Trophoblast cell (in vitro differentiated cells and primary cell): ENCODE measurements at regions not wholly inside any gene's neighbourhood (a gene's known extent, or its start where the extent isn't known, plus 50 kb on each side); places are given as distances from the start of the nearest gene placed in this dataset.

Experiments used
- DNase-seq, 2 donors: peaks; one replicate each; pipeline ENCODE4 v3.0.0-alpha.2; 2016
- H2AFZ ChIP-seq: 2 replicates; pipeline ENCODE4 v1.6.1; 2013; ENCODE audit warnings: low read length, moderate library complexity, mild to moderate bottlenecking; ENCODE audit not compliant: insufficient read depth, poor library complexity
- H2AK5ac ChIP-seq: 2 replicates; pipeline ENCODE4 v1.6.1; 2013; ENCODE audit warnings: mild to moderate bottlenecking, low read length
- H2BK120ac ChIP-seq: 2 replicates; pipeline ENCODE4 v1.6.1; 2013; ENCODE audit warnings: low read length, mild to moderate bottlenecking, moderate library complexity; ENCODE audit not compliant: insufficient read depth, poor library complexity
- H2BK12ac ChIP-seq: 2 replicates; pipeline ENCODE4 v1.6.1; 2013; ENCODE audit warnings: mild to moderate bottlenecking, low read length, moderate library complexity
- H2BK5ac ChIP-seq: 2 replicates; pipeline ENCODE4 v1.6.1; 2013; ENCODE audit warnings: low read length, low read depth, moderate library complexity, mild to moderate bottlenecking; ENCODE audit not compliant: poor library complexity
- H3K14ac ChIP-seq: 2 replicates; pipeline ENCODE4 v1.6.1; 2013; ENCODE audit warnings: mild to moderate bottlenecking, low read length
- H3K18ac ChIP-seq: 2 replicates; pipeline ENCODE4 v1.6.1; 2013; ENCODE audit warnings: mild to moderate bottlenecking, low read length
- H3K23ac ChIP-seq: 2 replicates; pipeline ENCODE4 v1.6.1; 2013; ENCODE audit warnings: low read length
- H3K27ac ChIP-seq: 2 replicates; pipeline ENCODE4 v1.5.1; 2013; ENCODE audit warnings: low read depth, mild to moderate bottlenecking, inconsistent platforms, low read length, moderate library complexity
- H3K27me3 ChIP-seq: 2 replicates; pipeline ENCODE4 v1.6.1; 2013; ENCODE audit warnings: inconsistent platforms, mild to moderate bottlenecking, low read length, moderate library complexity; ENCODE audit not compliant: insufficient read depth
- H3K36me3 ChIP-seq, 2 experiments: 1 replicate in 1 of 2; 2 replicates in 1 of 2; pipeline ENCODE4 v1.6.1; 2013; ENCODE audit warnings: low read length in 2 of 2, mild to moderate bottlenecking in 2 of 2, moderate library complexity in 1 of 2; ENCODE audit not compliant: insufficient read depth in 2 of 2, control insufficient read depth in 1 of 2
- H3K4ac ChIP-seq: 2 replicates; pipeline ENCODE4 v1.6.1; 2013; ENCODE audit warnings: low read depth, mild to moderate bottlenecking, low read length, moderate library complexity
- H3K4me1 ChIP-seq, 2 experiments: 1 replicate in 1 of 2; 2 replicates in 1 of 2; pipeline ENCODE4 v1.6.1; 2013; ENCODE audit warnings: low read length in 2 of 2, mild to moderate bottlenecking in 2 of 2, moderate library complexity in 1 of 2; ENCODE audit not compliant: insufficient read depth in 2 of 2, control insufficient read depth in 1 of 2
- H3K4me2 ChIP-seq: 2 replicates; pipeline ENCODE4 v1.6.1; 2013; ENCODE audit warnings: inconsistent platforms, mild to moderate bottlenecking, low read length, moderate library complexity
- H3K4me3 ChIP-seq: 2 replicates; pipeline ENCODE4 v1.5.1; 2013; ENCODE audit warnings: mild to moderate bottlenecking, low read depth, low read length, inconsistent platforms
- H3K79me1 ChIP-seq: one replicate; pipeline ENCODE4 v1.6.1; 2013; ENCODE audit warnings: low read length
- H3K79me2 ChIP-seq: 2 replicates; pipeline ENCODE4 v1.6.1; 2013; ENCODE audit warnings: low read length, mild to moderate bottlenecking; ENCODE audit not compliant: control insufficient read depth, insufficient read depth, poor library complexity
- H3K9ac ChIP-seq: 2 replicates; pipeline ENCODE4 v1.6.1; 2013; ENCODE audit warnings: mild to moderate bottlenecking, low read length
- H3K9me3 ChIP-seq: 2 replicates; pipeline ENCODE4 v1.6.1; 2013; ENCODE audit warnings: low read depth, mild to moderate bottlenecking, control low read depth, inconsistent platforms, low read length; ENCODE audit not compliant: insufficient read depth
- H4K12ac ChIP-seq: 2 replicates; pipeline ENCODE4 v1.6.1; 2013; ENCODE audit warnings: low read depth, mild to moderate bottlenecking, low read length, moderate library complexity
- H4K8ac ChIP-seq: 2 replicates; pipeline ENCODE4 v1.6.1; 2013; ENCODE audit warnings: low read depth, mild to moderate bottlenecking, low read length, moderate library complexity
- H4K91ac ChIP-seq: one replicate; pipeline ENCODE4 v1.6.1; 2013; ENCODE audit warnings: low read depth, mild to moderate bottlenecking, low read length, moderate library complexity
- WGBS: extraction: QIAGEN DNeasy Blood & Tissue Kit; methylation state at CpG from one replicate; pipeline ENCODE4 v1.1.7; 2013; ENCODE audit warnings: missing lambda C conversion rate; ENCODE audit not compliant: insufficient read length, insufficient coverage; ENCODE audit errors: extremely low coverage; 5-methylcytosine and 5-hydroxymethylcytosine counted together

GRCh38 chr14:89652352-89652751 lies 235.3 kb upstream of the FOXN3 start:
- no peaks in the 10 kb centered on the region for H3K27me3 ChIP-seq
- no peaks in the 10 kb centered on the region for H3K79me2 ChIP-seq
- no peak overlapping the region for H3K18ac ChIP-seq
- H2BK5ac ChIP-seq = no peak overlapping the region
- no peak overlapping the region for H2AFZ ChIP-seq
- no peak overlapping the region for H3K9ac ChIP-seq
- H4K91ac ChIP-seq = no peak overlapping the region
- no peak overlapping the region for H4K8ac ChIP-seq
- DNase-seq = no peak
- no peak overlapping the region for H2AK5ac ChIP-seq
- H3K23ac ChIP-seq = no peak overlapping the region
- no peak overlapping the region for H3K4ac ChIP-seq
- no peak overlapping the region for H3K4me2 ChIP-seq
- H3K4me3 ChIP-seq = no peak overlapping the region
- no peak overlapping the region for H3K14ac ChIP-seq
- WGBS = no CpG with 5 or more reads among the region's 4 CpGs
- no peaks in the 10 kb centered on the region for H3K79me1 ChIP-seq
- H3K4me1 ChIP-seq = no peaks in the 10 kb centered on the region
- no peaks in the 10 kb centered on the region for H3K9me3 ChIP-seq
- no peak overlapping the region for H2BK120ac ChIP-seq
- no peak overlapping the region for H4K12ac ChIP-seq
- H3K36me3 ChIP-seq = no peaks in the 10 kb centered on the region
- no peak overlapping the region for H3K27ac ChIP-seq
- no peak overlapping the region for H2BK12ac ChIP-seq

GRCh38 chr14:89651805-89652204 lies 234.8 kb upstream of the FOXN3 start:
- Histone ChIP-seq H2BK5ac (no peak overlapping the region), H3K4ac (no peak overlapping the region), H3K18ac (no peak overlapping the region), H3K9me3 (no peaks in the 10 kb centered on the region), H4K8ac (no peak overlapping the region), H2AK5ac (no peak overlapping the region), H3K14ac (no peak overlapping the region), H3K9ac (no peak overlapping the region), H3K36me3 (no peaks in the 10 kb centered on the region), H3K79me2 (no peaks in the 10 kb centered on the region), H3K23ac (no peak overlapping the region), H2BK120ac (no peak overlapping the region), H3K4me1 (no peaks in the 10 kb centered on the region), H2BK12ac (no peak overlapping the region), H3K79me1 (no peaks in the 10 kb centered on the region), H3K27ac (no peak overlapping the region), H3K27me3 (no peaks in the 10 kb centered on the region), H3K4me3 (no peak overlapping the region), H4K91ac (no peak overlapping the region), H2AFZ (no peak overlapping the region), H3K4me2 (no peak overlapping the region), H4K12ac (no peak overlapping the region)
- no peak for DNase-seq
- WGBS = no CpG with 5 or more reads among the region's 2 CpGs

DNA sequence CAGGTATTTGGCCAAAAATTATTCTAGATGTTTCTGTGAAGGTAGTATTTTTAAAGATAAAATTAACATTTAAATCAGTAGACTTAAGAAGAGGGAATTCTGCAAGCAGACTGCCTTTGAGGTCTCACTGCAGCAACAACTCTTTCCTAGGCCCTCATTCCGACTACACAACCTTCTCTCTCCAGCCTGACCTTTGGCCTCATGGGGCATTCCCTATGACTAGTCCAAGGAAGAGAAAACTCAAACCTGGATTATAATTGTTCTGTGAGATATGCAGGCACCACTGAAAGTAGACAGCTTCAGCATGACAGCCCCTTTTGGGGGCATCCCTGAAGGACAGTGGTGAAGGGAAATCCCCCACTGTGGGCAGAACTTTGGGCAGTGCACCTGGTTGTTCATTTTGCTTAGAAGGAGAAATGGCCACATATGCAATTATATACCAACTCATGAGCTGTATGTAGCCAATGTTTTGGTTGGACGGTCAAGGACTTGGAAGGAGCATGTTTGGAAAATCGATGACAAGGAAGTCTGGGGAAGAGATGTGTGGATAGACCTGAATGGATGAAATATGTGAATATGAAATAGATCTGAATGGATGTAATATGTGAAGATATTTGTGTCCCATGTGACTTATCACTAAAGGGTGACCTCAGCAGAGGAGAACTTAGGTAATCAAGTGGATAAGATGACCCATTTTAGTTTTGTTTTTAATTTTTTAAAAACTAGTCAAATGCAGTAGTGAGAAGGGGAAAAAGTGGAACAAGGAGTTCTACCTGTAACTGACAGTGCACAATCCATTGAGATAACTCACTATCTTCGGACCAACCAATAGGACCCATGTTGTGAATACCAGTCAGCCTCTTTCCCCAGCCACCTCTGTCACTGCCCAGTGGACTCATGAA lies 233.3 kb upstream of the FOXN3 start:
- no peak overlapping the region for H3K4ac ChIP-seq
- no peaks in the 10 kb centered on the region for H3K79me1 ChIP-seq
- no peaks in the 10 kb centered on the region for H3K9me3 ChIP-seq
- no peak overlapping the region for H4K91ac ChIP-seq
- no peak overlapping the region for H3K27ac ChIP-seq
- H2BK5ac ChIP-seq = no peak overlapping the region
- WGBS = no CpG with 5 or more reads among the region's 4 CpGs
- H4K8ac ChIP-seq = no peak overlapping the region
- no peak overlapping the region for H3K4me2 ChIP-seq
- no peaks in the 10 kb centered on the region for H3K4me1 ChIP-seq
- no peak overlapping the region for H3K18ac ChIP-seq
- H3K14ac ChIP-seq = no peak overlapping the region
- no peak overlapping the region for H2BK12ac ChIP-seq
- H2AFZ ChIP-seq = no peak overlapping the region
- H3K23ac ChIP-seq = no peak overlapping the region
- H3K9ac ChIP-seq = no peak overlapping the region
- H3K27me3 ChIP-seq = no peaks in the 10 kb centered on the region
- H2AK5ac ChIP-seq = no peak overlapping the region
- no peak overlapping the region for H2BK120ac ChIP-seq
- H3K4me3 ChIP-seq = no peak overlapping the region
- peak; percentile 6 to 36 for DNase-seq
- no peaks in the 10 kb centered on the region for H3K79me2 ChIP-seq
- H3K36me3 ChIP-seq = no peaks in the 10 kb centered on the region
- no peak overlapping the region for H4K12ac ChIP-seq

DNA sequence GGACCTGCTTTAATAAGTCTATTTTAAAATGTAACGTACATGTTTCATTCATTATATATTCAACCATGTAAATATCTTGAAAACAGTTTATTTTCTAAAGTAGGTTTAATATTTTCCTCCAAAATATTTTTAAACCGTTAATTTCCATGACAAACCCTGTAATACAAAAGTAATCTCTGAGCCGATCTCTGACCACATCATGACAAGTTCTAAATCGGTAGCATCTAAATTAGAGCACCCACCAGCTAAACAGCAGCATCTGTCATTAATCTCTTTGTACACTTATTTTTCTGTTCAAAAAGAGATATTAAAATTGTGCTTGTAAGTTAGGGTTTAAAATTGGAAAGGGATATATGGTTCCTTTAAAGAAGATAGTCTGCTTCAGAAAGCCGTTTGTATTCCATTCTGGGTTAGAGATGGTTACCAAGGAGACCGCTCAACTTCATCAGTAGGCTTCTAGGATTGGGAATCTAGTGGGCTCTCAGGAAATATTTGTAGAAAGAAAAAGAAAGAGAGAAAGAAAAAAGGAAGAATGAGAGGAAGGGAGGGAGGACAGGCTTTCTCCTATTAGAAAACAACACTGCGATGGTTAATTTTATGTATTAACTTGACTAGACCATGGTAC lies 232.5 kb upstream of the FOXN3 start:
- WGBS = no CpG with 5 or more reads among the region's 7 CpGs
- no peak for DNase-seq
- Histone ChIP-seq H2AK5ac (no peak overlapping the region), H3K4me1 (no peaks in the 10 kb centered on the region), H3K18ac (no peak overlapping the region), H3K14ac (no peak overlapping the region), H3K36me3 (no peaks in the 10 kb centered on the region), H3K79me1 (no peaks in the 10 kb centered on the region), H3K4me2 (no peak overlapping the region), H3K9ac (no peak overlapping the region), H3K9me3 (no peaks in the 10 kb centered on the region), H2BK5ac (no peak overlapping the region), H2AFZ (no peak overlapping the region), H2BK12ac (no peak overlapping the region), H3K23ac (no peak overlapping the region), H4K12ac (no peak overlapping the region), H3K27ac (no peak overlapping the region), H4K8ac (no peak overlapping the region), H2BK120ac (no peak overlapping the region), H4K91ac (no peak overlapping the region), H3K4me3 (no peak overlapping the region), H3K27me3 (no peaks in the 10 kb centered on the region), H3K4ac (no peak overlapping the region), H3K79me2 (no peaks in the 10 kb centered on the region)
